ENCODE measurements at regions not wholly inside any gene's neighbourhood (a gene's known extent, or its start where the extent isn't known, plus 50 kb on each side); places are given as distances from the start of the nearest gene placed in this dataset.
"Not testable (repeated sequence)": the region's sequence is repeated elsewhere in the genome, so short reads cannot be mapped to it uniquely, and the experiment has no call there.

DNA sequence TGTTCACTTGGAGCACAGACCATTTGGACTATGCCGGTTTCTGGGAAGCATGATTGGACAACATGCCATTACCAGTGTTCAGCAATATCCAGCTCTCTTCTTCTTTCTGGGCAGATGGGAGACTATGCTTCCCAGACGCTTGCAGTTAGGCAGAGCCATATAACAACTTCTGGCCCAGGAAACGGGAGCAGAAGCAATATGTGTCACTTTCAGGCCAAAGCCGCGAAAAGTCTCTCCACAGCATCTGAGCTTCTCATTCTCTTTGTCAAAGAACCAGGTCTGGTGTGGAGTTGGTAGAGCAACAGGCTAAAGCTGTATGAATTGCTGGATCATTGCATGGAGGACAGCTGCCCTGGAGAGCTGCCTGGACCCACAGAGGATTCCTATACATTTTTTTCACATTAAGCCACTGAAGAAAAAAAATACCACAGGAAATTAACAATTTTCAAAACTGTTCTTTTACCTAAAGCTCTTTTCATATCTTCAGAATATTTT lies 131.4 kb upstream of the FRG1 start:
- no peak for DNase-seq

DNA sequence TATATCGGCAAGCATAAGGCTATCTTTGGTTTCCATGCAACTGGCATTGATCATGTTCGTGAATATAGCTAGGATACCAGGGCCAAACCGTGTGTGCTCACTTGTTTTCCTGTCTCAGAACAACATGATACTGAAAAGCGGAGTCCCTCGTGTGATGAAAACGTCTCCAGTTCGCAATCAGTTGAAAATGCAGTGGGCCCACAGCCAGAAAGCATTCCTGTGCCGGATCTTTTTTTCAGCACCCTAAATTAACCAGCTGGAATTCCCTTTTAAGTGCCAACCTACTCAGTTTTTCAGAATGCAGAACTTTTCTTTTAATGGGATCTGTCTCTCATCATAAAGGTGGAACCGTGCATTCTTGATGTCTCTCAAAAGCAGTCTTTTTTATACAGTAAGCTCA lies 130.8 kb upstream of the FRG1 start:
- DNase-seq, result no peak

DNA sequence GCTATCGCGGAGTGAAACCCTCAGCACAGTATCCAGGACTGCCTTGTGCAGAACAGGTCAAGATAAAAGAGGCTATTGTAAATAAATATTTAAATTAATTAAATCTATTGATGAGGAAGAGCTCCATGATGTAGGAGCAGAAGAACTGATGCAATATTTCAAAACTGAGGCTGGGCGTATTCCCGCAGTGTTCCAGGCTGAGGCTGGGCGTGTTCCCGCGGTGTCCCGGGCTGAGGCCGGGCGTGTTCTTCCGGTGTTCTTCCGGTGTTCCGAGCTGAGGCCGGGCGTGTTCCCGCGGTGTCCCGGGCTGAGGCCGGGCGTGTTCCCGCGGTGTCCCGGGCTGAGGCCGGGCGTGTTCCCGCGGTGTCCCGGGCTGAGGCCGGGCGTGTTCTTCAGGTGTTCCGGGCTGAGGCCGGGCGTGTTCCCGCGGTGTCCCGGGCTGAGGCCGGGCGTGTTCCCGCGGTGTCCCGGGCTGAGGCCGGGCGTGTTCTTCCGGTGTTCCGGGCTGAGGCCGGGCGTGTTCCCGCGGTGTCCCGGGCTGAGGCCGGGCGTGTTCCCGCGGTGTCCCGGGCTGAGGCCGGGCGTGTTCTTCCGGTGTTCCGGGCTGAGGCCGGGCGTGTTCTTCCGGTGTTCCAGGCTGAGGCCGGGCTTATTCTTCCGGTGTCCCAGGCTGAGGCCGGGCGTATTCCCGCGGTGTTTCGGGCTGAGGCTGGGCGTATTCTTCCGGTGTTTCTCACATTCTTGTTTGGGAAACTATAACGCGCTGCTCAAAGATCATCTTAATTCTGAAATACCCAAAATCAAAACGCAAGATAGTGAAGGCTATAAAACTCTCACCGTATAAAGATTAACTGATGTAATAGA lies 130.1 kb upstream of the FRG1 start:
- not testable (repeated sequence) for DNase-seq

DNA sequence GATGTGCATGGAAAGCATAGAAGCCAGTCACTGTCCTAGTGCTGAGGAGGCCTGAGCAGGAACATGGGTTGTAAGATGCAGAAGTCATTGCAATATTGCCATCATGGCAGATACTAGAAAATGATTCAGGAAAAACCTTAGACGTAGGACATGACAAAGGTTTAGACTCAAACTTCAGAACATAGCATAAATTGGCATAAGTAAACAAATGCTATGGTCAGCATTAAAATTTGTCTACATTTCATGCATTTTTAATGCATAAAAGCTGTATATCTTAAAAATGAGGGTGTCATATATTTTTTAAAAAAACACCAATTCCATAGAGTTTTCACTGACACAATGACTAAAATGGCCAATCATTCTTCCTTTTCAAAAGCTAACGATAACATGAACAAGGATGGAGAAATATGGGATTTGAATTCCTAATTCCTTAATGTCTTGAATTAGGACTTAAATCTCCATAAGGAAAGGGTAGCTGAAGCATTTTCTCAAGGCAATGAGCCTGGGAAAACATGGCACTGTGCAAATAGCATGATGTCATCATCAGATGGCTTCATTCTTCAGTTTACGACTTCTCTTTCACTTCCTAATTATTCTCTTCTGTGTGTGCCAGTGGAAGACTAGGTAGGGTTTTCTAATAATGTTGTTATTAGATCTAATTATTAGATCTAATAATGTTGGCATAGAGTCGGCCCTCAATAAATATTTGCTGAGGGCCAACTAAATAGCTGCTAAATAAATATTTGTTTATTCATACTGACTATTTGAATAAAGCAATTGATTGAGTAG lies 125.1 kb upstream of the FRG1 start:
- DNase-seq, result no peak

DNA sequence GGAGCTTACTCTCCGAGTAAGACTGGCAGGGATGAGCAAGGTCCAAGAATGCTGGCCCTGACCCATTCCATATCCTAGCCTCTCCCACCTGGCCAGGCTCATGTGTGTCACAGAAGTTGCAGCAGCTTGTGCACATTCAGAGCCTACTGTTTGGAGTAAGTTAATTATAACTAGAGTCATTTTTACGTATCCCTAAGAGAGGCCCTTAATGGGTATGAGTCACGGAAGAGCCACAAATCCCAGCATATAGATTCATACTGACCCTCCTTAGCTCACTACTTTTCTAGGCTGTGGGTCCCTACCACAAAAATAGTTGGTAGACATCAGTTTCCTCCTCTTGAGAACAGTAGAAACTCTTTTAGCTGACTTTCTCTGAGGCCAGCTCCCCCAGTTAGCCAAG lies 118.3 kb upstream of the FRG1 start:
- no peak for DNase-seq

DNA sequence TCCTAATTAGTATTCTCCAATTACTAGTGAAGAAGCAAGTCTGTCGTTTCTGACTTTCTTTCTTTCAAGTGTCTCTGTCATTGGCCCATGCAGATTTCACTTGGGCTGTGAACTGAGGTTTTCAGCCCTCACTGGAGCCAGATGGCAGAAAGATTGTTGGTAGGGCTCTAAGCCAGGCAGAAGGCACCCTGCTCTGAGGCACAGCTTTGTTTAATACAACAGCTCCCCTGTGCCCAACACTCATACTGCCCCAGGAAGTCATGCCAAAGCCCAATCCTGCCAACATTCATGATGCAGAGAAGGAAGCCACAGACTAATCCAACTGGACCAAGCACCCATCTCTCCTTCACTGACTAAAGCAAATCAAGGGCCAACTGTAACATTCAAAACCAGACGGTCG lies 117.1 kb upstream of the FRG1 start:
- DNase-seq, result no peak

DNA sequence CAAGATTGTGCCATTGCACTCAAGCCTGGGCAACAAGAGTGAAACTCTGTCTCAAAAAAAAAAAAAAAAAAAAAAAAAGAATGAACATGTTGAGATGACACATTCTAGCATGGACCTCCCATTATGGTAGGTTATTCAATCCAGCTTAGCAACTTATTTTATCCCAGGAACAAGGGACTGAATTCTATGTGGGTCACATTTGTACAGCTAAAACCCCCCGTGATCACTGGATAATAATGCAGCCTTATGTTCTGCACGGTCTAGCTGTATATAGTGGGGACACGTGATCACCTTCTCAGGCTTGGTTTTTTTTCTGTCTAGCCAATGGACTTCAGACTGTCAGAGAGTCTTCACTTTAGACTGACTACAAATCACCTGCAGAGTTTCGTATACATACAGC lies 115.2 kb upstream of the FRG1 start:
- DNase-seq, result no peak

DNA sequence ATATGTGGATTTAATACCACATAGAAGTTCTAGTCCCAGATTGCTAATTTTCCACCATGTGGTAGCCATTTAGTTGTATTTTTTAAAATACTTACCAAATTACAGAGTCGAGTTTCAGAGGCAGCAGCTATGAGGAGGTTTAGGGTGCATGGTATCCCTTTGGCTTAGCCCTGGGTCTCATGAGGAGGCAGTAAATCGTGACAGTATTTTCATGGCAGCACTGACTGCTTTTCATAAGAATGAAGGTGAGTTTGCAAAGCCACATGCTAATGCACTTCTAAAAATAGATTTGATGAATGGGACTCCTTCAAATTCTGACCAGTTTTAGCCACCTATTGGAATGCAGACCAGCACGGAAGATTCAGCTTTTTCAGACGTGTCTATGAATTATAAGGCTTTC lies 114.0 kb upstream of the FRG1 start:
- DNase-seq, result no peak

DNA sequence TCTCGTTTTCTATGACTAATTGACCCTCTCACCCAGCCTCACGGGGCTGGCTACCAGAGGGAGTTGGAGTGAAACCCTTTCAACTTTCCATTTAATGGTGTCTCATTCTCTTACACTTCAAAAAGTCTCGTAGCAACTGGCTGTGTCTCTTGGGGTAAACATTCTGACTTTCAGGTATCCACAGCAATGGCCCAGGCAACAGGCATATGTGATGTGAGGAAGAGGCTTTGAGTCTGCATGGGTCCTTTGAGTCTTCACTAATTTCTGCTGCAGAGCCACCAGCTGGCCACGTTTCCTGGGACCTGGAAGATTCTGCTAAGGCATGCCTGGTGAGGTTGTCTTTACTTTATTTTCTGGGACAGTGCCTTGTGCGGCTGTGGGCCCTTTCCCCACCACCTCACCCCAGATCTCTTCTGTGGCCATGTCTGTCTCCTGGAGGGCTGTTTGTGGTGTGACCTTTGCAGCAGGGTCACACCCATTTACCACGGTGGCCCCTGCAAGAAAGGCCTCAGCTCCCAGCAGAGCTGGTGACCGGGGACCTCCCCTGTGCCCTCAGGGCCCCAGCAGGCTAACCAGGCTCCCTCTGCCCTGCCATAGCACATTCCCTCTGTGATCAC lies 112.5 kb upstream of the FRG1 start:
- DNase-seq, result no peak

DNA sequence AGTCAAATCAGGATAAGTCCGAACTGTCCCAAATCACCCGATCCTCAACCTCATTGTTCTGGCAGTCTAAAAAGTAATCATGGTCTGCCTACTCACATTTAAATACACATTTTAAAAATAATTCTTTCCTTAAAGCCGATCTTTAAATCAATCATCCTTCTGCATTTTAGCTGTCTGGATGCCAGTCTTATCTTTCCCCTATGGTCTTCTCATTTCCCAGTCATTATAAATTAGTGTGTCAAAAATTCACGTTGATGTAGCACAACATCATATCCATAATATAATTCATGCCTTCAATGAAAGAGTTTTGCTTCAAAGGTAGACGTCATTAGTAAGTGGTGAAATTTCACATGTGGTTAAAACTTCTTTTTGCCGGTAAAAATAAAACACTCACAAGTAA lies 108.1 kb upstream of the FRG1 start:
- DNase-seq, result no peak

DNA sequence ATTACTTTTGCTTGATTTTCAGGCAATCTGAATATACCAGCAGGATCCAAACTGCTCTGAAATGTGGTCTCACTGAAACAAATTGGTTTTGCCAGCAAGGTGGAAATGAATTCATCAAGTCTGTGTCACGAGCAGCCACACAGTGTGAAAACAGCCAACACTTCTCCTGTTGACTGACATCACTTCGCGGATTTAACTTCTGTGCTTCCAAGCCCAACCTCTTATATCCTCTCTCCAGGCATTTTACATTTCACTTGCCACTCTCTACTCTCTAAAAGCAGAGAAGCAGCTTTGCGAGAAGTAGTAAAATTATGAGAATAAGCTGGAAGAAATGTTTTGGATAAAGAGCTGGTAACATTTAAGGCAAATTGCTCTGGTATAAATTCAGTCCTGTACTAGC lies 106.1 kb upstream of the FRG1 start:
- DNase-seq, result no peak

DNA sequence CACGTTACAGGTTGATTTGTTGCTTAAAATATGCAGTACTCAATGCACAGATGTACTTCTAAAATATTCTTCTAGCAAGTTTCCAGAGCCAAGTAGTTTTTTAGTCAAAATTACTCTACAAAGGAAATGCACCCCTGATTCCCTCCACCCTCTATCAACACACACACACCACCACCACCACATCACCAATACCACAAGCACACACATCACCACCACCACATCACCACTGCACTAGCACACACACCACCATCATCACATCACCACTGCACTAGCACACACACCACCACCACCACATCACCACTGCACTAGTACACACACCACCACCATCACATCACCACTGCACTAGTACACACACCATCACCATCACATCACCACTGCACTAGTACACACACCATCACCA lies 105.2 kb upstream of the FRG1 start:
- DNase-seq, result no peak

DNA sequence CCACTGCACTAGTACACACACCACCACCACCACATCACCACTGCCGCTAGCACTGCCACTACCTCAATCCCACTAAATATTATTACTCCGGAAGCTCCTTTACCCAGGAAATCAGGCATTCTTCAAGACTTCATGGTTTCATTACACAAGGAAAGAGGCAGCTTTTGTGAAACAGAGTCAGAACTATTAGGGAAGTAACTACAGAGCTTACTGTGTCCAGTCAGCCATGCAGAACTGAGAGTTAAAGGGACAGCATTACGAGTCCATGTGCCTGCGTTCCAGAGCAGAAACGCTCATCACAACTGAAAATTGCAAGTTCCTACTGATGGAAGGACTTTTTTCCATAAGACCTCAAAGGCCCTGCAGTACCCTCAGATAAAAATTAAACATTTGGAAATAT lies 103.2 kb upstream of the FRG1 start:
- DNase-seq, result no peak

DNA sequence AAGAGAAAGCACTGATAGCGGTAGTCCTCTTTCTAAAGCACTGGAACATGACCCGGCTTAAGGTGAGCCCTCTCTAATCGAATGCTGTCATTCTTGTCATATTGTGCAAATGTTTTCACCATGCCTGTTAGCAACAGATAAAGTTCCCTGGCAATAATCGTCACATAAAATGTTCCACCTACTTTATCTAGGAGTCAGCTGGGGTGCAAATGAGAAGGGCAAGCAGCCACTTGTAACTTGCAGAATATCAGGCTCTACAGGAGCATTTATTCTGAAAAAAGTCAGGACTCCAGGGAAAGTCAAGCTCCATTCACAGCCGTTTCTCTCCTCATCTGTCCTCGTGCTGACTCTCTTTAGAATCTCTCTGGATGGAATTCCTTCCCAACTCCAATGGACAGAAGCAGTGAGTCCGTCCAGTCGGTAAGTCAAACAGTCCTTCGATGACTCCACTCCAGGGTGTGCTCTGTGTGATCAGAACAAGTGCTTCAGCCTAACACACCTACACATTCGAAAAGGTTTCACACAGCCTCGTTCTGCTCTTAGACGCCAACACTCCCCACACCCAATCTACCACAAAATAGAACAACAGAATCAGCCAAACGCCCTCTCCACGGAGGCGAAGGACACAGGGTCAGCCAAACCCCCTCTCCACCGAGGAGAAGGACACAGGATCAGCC lies 101.7 kb upstream of the FRG1 start:
- DNase-seq, result no peak

DNA sequence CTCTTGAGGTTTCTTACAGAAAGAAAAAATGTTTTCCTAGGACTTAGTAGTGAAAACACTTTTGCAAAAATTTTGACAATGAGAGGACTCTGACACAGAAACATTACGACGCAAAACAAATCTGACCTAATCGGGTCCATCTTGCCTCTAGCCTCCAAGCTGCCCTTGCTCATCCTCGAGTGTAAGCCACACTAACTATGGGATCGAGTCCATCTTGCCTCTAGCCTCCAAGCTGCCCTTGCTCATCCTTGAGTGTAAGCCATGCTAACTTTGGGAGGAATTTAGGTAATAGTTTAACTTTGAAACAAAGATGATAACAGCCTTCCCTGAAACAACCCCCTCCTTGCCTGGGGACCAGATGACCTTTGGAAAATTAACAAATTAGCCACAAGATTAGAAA lies 100.3 kb upstream of the FRG1 start:
- no peak for DNase-seq

DNA sequence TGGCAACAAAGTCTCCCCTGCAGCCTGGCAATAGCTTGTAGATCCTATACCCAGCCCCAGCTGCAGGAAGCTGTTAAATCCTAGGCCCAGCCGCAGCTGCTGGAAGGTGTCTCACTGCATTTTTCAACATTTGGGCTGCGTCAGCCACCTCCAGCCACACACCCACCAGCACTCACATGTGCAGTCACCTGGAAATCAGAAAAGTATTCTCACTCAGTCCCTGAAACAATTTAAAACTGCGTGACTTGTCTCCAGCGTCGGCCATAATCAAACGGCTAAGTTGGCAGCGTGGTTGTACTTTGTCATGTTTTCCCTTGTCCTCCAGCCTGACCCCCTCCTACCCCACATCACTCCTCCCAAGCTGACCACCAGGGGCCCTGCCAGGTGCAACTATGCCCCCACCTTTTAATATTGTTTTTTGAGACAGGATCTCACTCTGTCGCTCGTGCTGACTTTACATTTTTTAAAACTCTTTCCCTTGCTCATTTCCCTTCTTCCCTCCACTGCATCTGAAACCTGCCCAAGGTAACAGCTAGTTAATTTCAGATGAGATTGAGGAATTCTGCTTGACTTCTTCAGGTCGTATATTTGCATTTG lies 97.2 kb upstream of the FRG1 start:
- no peak for DNase-seq

DNA sequence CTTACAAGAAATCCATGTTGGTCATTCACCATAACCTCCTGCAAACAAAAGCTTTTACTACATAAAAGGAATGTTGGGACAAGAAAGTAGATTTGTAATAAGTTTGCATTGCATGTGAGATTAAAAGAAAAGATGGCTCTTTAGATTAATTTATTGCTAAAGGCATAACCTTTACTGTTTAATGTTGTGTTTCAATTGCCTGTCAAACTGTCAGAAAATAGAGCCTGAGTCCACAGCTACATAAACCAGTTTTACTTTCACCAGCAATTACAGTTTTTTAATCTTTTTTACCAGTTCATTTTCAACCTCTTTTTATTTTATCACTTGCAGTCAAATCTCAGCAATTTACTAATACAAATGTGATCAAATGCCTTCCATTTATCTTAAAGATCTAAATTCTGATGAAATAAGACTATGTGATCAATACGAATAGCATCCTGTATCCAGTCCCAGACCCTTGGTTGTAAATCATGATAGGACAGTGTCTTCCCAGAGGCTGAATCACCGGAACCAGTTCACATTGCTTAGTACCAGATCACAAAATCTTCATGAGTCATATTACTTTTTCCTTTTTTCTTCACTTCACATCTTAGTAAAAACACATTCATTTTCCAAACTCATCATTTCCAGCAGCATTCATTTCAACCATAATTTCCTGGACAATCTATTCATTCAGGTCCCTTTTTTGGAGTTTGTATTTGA lies 95.4 kb upstream of the FRG1 start:
- DNase-seq, result no peak

DNA sequence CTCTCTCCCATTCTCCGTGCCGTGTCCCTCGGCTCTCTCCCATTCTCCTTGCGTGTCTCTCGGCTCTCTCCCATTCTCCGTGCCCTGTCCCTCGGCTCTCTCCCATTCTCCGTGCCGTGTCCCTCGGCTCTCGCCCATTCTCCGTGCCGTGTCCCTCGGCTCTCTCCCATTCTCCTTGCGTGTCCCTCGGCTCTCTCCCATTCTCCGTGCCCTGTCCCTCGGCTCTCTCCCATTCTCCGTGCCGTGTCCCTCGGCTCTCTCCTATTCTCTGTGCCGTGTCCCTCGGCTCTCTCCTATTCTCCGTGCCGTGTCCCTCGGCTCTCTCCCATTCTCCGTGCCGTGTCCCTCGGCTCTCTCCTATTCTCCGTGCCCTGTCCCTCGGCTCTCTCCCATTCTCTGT lies 94.6 kb upstream of the FRG1 start:
- DNase-seq, result not testable (repeated sequence)

DNA sequence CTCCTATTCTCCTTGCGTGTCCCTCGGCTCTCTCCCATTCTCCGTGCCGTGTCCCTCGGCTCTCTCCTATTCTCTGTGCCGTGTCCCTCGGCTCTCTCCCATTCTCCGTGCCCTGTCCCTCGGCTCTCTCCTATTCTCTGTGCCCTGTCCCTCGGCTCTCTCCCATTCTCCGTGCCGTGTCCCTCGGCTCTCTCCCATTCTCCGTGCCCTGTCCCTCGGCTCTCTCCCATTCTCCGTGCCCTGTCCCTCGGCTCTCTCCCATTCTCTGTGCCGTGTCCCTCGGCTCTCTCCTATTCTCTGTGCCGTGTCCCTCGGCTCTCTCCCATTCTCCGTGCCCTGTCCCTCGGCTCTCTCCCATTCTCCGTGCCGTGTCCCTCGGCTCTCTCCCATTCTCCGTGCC lies 94.1 kb upstream of the FRG1 start:
- DNase-seq, result not testable (repeated sequence)

DNA sequence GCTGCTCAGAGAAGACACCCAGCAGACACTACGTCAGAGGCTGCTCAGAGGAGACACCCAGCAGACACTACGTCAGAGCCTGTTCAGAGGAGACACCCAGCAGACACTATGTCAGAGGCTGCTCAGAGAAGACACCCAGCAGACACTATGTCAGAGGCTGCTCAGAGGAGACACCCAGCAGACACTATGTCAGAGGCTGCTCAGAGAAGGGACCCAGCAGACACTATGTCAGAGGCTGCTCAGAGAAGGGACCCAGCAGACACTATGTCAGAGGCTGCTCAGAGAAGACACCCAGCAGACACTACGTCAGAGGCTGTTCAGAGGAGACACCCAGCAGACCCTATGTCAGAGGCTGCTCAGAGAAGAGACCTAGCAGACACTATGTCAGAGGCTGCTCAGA lies 92.0 kb upstream of the FRG1 start:
- not testable (repeated sequence) for DNase-seq

DNA sequence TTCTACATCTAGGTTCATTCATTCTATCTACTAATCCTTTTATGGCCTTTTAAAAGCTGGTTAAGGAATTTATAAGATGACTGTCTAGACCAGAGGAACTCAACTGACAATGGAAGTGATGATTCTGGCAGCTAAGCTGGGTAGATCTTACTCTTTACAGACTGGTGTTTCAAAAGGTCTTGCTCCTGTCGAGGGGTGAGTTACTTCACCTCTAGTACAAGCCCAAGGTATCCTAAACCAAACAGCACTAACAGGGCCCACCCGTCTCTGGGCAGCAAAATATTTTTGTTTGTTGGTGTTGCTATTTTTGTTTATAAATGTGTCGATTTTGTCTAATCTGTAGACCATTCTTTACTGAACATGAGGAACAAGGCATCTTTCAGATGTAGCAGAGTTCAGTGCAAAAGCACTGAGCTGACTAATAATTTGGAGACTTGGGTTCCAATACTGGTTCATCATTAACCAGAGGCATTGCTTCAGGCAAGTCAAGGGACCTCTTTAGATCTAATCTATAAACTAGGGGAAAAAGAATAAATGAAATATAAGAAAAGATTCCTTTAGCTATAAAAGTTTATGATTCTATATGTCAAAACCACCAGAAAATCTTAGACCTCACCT lies 90.3 kb upstream of the FRG1 start:
- no peak for DNase-seq

DNA sequence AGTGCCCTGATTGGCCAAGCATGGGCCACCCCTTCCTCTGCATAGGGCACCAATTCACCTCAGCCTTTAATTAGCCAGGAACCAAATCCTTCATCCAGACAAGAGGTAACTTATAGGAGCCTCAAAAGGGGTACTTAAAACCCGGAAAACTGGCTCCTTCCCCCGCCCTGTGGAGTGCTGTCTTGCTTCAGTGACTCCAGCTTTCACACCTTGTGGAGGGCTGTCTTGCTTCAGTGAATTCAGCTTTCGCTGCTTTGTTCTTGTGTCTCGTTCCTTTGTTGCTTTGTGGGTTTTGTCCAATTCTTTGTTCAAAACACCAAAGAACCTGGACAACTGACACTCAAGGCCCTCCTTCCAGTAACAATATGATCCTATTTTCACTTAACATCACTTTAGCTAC lies 82.2 kb upstream of the FRG1 start:
- no peak for DNase-seq
